Endothelial cell of umbilical vein (primary cell): ENCODE measurements at regions not wholly inside any gene's neighbourhood (a gene's known extent, or its start where the extent isn't known, plus 50 kb on each side); places are given as distances from the start of the nearest gene placed in this dataset.

Experiments
- BruUV-seq: library from RNA; stranded (reverse); fragments of 400-500 nt; replicated peaks from 2 replicates; lab custom pipeline; 2021; lab: Mats Ljungman, UMichigan
- CTCF ChIA-PET: fragments of 300-600, 350-600 bp; sonication (Branson Sonifier 250); formaldehyde crosslinking; loops from one replicate; lab custom pipeline; 2021; ENCODE audit warnings: antibody characterized with exemption, inconsistent platforms; lab: Charles Lee
- POLR2A ChIA-PET: fragments of 300-600, 350-600 bp; sonication (Branson Sonifier 250); formaldehyde crosslinking; loops from one replicate; lab custom pipeline; 2021; ENCODE audit warnings: antibody characterized with exemption, inconsistent platforms; lab: Charles Lee
- DNase-seq: peaks from one replicate; pipeline ENCODE4 v3.0.0-alpha.2; 2011; ENCODE audit warnings: low read depth, low spot score
- FAIRE-seq: peaks from 2 replicates; lab custom pipeline; 2011; peaks lifted over from hg19 to GRCh38; lab: Jason Lieb, UNC
- H2AFZ ChIP-seq: 2 replicates; pipeline ENCODE4 v1.6.0; 2012; ENCODE audit warnings: low read depth, low read length, control low read depth, inconsistent platforms
- H3K27ac ChIP-seq: 2 replicates; pipeline ENCODE4 v1.5.1; 2011; ENCODE audit warnings: low read depth, mild to moderate bottlenecking, control low read depth, low read length, moderate library complexity; ENCODE audit not compliant: insufficient read depth
- H3K27me3 ChIP-seq, 2 experiments: 2 replicates each; pipeline versions ENCODE4 v1.6.0 to v1.6.1; 2011; ENCODE audit warnings: low read length in 2 of 2, mixed read lengths in 1 of 2; ENCODE audit not compliant: control insufficient read depth in 2 of 2, insufficient read depth in 2 of 2
- H3K36me3 ChIP-seq, 2 experiments: 2 replicates in 1 of 2; 3 replicates in 1 of 2; pipeline ENCODE4 v1.5.1; 2011; ENCODE audit warnings: low read length in 2 of 2, mild to moderate bottlenecking in 1 of 2, moderate library complexity in 1 of 2; ENCODE audit not compliant: control insufficient read depth in 2 of 2, insufficient read depth in 2 of 2; ENCODE audit errors: extremely low read depth in 1 of 2
- H3K4me1 ChIP-seq: 3 replicates; pipeline ENCODE4 v1.5.1; 2011; ENCODE audit warnings: mild to moderate bottlenecking, low read length; ENCODE audit not compliant: control insufficient read depth, insufficient read depth; ENCODE audit errors: extremely low read depth
- H3K4me2 ChIP-seq: 2 replicates; pipeline ENCODE4 v1.6.1; 2011; ENCODE audit warnings: low read length, control low read depth, mixed read lengths; ENCODE audit not compliant: insufficient read depth
- H3K4me3 ChIP-seq, 3 experiments: fragments of 200-600 bp in 1 of 3; sonication (generic), shearing (Covaris generic) in 1 of 3; replicated peaks in 1 of 3; 2 replicates each; pipeline ENCODE4 v1.5.1; 2011 to 2016; ENCODE audit warnings: control low read depth in 3 of 3, low read length in 3 of 3, mild to moderate bottlenecking in 2 of 3, inconsistent platforms in 1 of 3, low read depth in 1 of 3, moderate library complexity in 1 of 3; ENCODE audit not compliant: insufficient read depth in 1 of 3
- H3K79me2 ChIP-seq: 2 replicates; pipeline ENCODE4 v1.6.0; 2012; ENCODE audit warnings: low read length, inconsistent platforms; ENCODE audit not compliant: control insufficient read depth, insufficient read depth
- H3K9ac ChIP-seq: replicated peaks from 2 replicates; pipeline ENCODE3; 2011; ENCODE audit warnings: low read length, control low read depth; ENCODE audit not compliant: insufficient read depth; ENCODE audit errors: extremely low read depth
- H3K9me1 ChIP-seq: replicated peaks from 3 replicates; pipeline ENCODE4 v1.6.0; 2011; ENCODE audit warnings: mild to moderate bottlenecking, low read length; ENCODE audit not compliant: control insufficient read depth, insufficient read depth; ENCODE audit errors: extremely low read depth
- H3K9me3 ChIP-seq: replicated peaks from 2 replicates; pipeline ENCODE4 v1.5.1; 2012; ENCODE audit warnings: low read length, inconsistent platforms; ENCODE audit not compliant: control insufficient read depth, insufficient read depth
- H4K20me1 ChIP-seq: replicated peaks from 2 replicates; pipeline ENCODE3; 2011; ENCODE audit warnings: mild to moderate bottlenecking, low read length; ENCODE audit not compliant: control insufficient read depth, insufficient read depth; ENCODE audit errors: extremely low read depth
- EZH2 ChIP-seq: IDR thresholded peaks from 2 replicates; pipeline ENCODE4 v1.6.1; 2012; ENCODE audit warnings: borderline replicate concordance, low read depth, mild to moderate bottlenecking, moderate library complexity, low read length, inconsistent platforms; ENCODE audit not compliant: severe bottlenecking
- FOS ChIP-seq: IDR thresholded peaks from 2 replicates; pipeline ENCODE4 v1.6.1; 2011; ENCODE audit warnings: mild to moderate bottlenecking, low read length, moderate library complexity, borderline replicate concordance; ENCODE audit not compliant: insufficient read depth
- GATA2 ChIP-seq: IDR thresholded peaks from 2 replicates; pipeline ENCODE4 v1.7.0; 2011; ENCODE audit warnings: low read depth, mild to moderate bottlenecking, moderate library complexity, mixed read lengths, low read length; ENCODE audit not compliant: insufficient read length, insufficient read depth
- JUN ChIP-seq: IDR thresholded peaks from 2 replicates; pipeline ENCODE4 v1.6.1; 2011; ENCODE audit warnings: borderline replicate concordance, low read depth; ENCODE audit not compliant: insufficient read length, insufficient read depth
- MAX ChIP-seq: IDR thresholded peaks from 2 replicates; pipeline ENCODE4 v1.6.1; 2011; ENCODE audit not compliant: insufficient read depth, insufficient read length
- MYC ChIP-seq: IDR thresholded peaks from one replicate; pipeline ENCODE4 v1.6.1; 2011; ENCODE audit warnings: mild to moderate bottlenecking, low read depth, low read length
- POLR2A ChIP-seq: IDR thresholded peaks from 2 replicates; pipeline ENCODE4 v1.6.1; 2012; ENCODE audit warnings: low read depth, mild to moderate bottlenecking, control low read depth, low read length
- POLR2AphosphoS5 ChIP-seq: IDR thresholded peaks from 2 replicates; pipeline ENCODE4 v1.6.1; 2012; ENCODE audit warnings: low read depth, mild to moderate bottlenecking, control low read depth, low read length, moderate library complexity; ENCODE audit not compliant: insufficient read depth
- dilution Hi-C: fragments of 300-500 bp; cut with MboI; formaldehyde crosslinking; loops from one replicate; pipeline ENCODE4 v1.15.0; 2019; ENCODE audit warnings: low sequenced_read_pairs; ENCODE audit not compliant: extremely low pct_ligation_motif_present
- intact Hi-C: fragments of 100-400 bp; cut with micrococcal nuclease; formaldehyde crosslinking; loops from one replicate; pipeline ENCODE4 v1.10.0; 2022
- TF ChIP-seq, protein P1 (sequence below), 2 donors: IDR thresholded peaks; 1 replicate in 1 of 2; 2 replicates in 1 of 2; pipeline ENCODE4 v1.5.1; 2011; ENCODE audit warnings: low read length in 2 of 2, mild to moderate bottlenecking in 2 of 2, moderate library complexity in 2 of 2, control low read depth in 1 of 2, inconsistent platforms in 1 of 2, low read depth in 1 of 2; ENCODE audit not compliant: insufficient read depth in 1 of 2; ENCODE audit errors: extremely low read depth in 1 of 2

DNA sequence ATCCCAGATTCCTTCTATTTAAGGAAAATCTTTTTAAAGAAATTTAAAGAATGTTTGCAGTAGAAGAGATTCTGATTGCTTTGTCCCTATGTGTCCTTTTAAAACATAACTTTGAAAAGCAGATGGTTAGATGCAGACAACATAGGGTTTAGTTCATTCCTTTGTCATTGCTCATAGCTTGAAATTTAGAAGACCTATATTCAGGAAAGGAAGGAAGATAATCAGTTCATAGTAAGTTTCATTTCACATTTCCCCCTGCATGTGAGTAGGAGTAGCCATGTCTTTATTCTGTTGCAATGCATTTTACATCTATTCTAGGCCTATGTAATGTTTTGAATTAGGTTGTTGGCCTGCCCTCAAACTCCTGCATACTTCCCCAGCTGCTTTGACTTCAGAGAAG lies 197.9 kb upstream of the GRIK2 start:
- CTCF ChIA-PET, result no interaction called here
- POLR2A ChIA-PET, result no interaction called here

More for the DNA sequence above, 197.9 kb upstream of the GRIK2 start:
- Histone ChIP-seq H3K4me1 (no peaks in the 10 kb centered on the region), H3K9ac (no peak overlapping the region), H3K36me3 (no peaks in the 10 kb centered on the region), H3K4me2 (no peak overlapping the region), H3K9me3 (no peaks in the 10 kb centered on the region), H3K27me3 (no peaks in the 10 kb centered on the region), H3K27ac (no peak overlapping the region), H3K79me2 (no peaks in the 10 kb centered on the region), H3K9me1 (no peaks in the 10 kb centered on the region), H2AFZ (no peak overlapping the region), H4K20me1 (no peaks in the 10 kb centered on the region), H3K4me3 (no peak overlapping the region)
- no peak for FAIRE-seq
- TF ChIP-seq EZH2, result no peak
- TF ChIP-seq FOS, result no peak
- TF ChIP-seq POLR2A, result no peak
- TF ChIP-seq GATA2, result no peak
- TF ChIP-seq MYC, result no peak
- TF ChIP-seq, protein P1, sequence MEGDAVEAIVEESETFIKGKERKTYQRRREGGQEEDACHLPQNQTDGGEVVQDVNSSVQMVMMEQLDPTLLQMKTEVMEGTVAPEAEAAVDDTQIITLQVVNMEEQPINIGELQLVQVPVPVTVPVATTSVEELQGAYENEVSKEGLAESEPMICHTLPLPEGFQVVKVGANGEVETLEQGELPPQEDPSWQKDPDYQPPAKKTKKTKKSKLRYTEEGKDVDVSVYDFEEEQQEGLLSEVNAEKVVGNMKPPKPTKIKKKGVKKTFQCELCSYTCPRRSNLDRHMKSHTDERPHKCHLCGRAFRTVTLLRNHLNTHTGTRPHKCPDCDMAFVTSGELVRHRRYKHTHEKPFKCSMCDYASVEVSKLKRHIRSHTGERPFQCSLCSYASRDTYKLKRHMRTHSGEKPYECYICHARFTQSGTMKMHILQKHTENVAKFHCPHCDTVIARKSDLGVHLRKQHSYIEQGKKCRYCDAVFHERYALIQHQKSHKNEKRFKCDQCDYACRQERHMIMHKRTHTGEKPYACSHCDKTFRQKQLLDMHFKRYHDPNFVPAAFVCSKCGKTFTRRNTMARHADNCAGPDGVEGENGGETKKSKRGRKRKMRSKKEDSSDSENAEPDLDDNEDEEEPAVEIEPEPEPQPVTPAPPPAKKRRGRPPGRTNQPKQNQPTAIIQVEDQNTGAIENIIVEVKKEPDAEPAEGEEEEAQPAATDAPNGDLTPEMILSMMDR (IDR thresholded peaks at IDR 0.05; ENCODE audit: extremely low read depth in 1 of 2, insufficient read depth in 1 of 2, low read depth in 1 of 2, low read length in 2 of 2), result no peak
- no peak for TF ChIP-seq JUN
- no peak for TF ChIP-seq MAX
- no peak for TF ChIP-seq POLR2AphosphoS5
- DNase-seq, result no peak
- BruUV-seq, result no TSS peak
- intact Hi-C loops, result no loop called here
- dilution Hi-C loops, result no loop called here
